Epithelial cell of proximal tubule (primary cell): ENCODE measurements at regions not wholly inside any gene's neighbourhood (a gene's known extent, or its start where the extent isn't known, plus 50 kb on each side); places are given as distances from the start of the nearest gene placed in this dataset.
A peak's percentile ranks its signal among the peaks of the same experiment; 100 is the strongest.

Source experiments
- DNase-seq: peaks from one replicate; pipeline ENCODE4 v3.0.0-alpha.2; 2011; ENCODE audit warnings: low read depth
- H3K4me3 ChIP-seq: 2 replicates; pipeline ENCODE4 v1.5.1; 2011; ENCODE audit warnings: low read depth, mild to moderate bottlenecking, low read length
- CTCF ChIP-seq: conservative IDR thresholded peaks from 2 replicates; pipeline ENCODE4 v1.5.1; 2012; ENCODE audit warnings: low read depth, mild to moderate bottlenecking, low read length

- no peak overlapping the region for H3K4me3 ChIP-seq
- TF ChIP-seq CTCF = no peak
- no peak for DNase-seq
Measured at GRCh38 chr2:550860-551567, 126.2 kb downstream of the TMEM18 start.

GRCh38 chr2:545711-546650 lies 131.2 kb downstream of the TMEM18 start:
- DNase-seq = no peak
- no peak for TF ChIP-seq CTCF
- no peak overlapping the region for H3K4me3 ChIP-seq

GRCh38 chr2:545228-545627 lies 132.0 kb downstream of the TMEM18 start:
- no peak overlapping the region for H3K4me3 ChIP-seq
- TF ChIP-seq CTCF = no peak
- DNase-seq = no peak

GRCh38 chr2:538646-539045 lies 138.6 kb downstream of the TMEM18 start:
- no peak overlapping the region for H3K4me3 ChIP-seq
- TF ChIP-seq CTCF = no peak
- DNase-seq = no peak

GRCh38 chr2:535222-535621 lies 142.0 kb downstream of the TMEM18 start:
- no peak for DNase-seq
- H3K4me3 ChIP-seq = no peak overlapping the region
- peak; percentile 44 for TF ChIP-seq CTCF

GRCh38 chr2:529852-530251 lies 147.4 kb downstream of the TMEM18 start:
- H3K4me3 ChIP-seq = no peak overlapping the region
- no peak for DNase-seq
- TF ChIP-seq CTCF = no peak
